Hematopoietic multipotent progenitor cell treated with erythropoietin and hydrocortisone succinate and interleukin-3 and kit ligand, for 17 days (in vitro differentiated cells): ENCODE measurements at regions not wholly inside any gene's neighbourhood (a gene's known extent, or its start where the extent isn't known, plus 50 kb on each side); places are given as distances from the start of the nearest gene placed in this dataset.
"Not testable (repeated sequence)": the region's sequence is repeated elsewhere in the genome, so short reads cannot be mapped to it uniquely, and the experiment has no call there.

ENCODE experiments used
- DNase-seq: peaks from one replicate; pipeline ENCODE4 v3.0.0-alpha.2; 2015; ENCODE audit warnings: low spot score

DNA sequence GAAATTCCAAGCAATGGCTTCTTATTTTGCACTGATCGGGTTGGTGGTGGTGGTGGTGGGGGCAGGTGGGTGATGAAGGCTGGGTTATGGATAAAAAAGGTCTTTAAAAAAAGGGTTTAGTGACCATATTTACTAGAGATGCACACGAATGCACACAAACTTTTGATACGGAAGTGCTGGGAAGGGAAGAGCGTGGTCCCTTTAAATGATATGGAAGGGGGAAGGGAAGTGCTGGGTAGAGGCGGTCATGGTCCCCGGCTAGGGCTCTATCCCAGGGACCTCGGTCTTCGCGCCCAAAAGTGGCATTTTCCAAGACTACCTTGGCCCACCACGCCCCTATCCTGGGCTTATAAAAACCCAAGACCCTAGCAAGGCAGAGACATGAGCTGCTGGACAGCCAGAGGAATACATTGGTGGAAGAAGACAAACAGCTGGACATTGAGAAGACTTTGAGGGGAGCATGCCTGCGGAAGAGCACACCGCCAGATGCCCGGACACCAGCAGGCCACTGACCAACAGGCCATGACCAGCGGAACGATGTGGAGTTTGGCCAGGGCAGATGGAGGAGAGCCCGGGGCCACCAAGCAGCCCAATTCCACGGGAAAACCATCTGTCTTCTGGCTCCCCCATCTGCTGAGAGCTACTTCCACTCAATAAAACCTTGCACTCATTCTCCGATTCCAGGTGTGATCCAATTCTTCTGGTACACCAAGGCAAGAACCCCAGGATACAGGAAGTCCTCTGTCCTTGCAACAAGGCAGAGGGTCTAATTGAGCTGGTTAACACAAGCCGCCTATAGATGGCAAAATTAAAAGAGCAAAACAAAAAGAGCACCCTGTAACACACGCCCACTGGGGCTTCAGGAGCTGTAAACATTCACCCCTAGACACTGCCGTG lies 1720.2 kb downstream of the MRPL39 start:
- DNase-seq = no peak

- no peak for DNase-seq
Observed at GRCh38 chr21:23881783-23882182, 1725.5 kb downstream of the MRPL39 start.

DNA sequence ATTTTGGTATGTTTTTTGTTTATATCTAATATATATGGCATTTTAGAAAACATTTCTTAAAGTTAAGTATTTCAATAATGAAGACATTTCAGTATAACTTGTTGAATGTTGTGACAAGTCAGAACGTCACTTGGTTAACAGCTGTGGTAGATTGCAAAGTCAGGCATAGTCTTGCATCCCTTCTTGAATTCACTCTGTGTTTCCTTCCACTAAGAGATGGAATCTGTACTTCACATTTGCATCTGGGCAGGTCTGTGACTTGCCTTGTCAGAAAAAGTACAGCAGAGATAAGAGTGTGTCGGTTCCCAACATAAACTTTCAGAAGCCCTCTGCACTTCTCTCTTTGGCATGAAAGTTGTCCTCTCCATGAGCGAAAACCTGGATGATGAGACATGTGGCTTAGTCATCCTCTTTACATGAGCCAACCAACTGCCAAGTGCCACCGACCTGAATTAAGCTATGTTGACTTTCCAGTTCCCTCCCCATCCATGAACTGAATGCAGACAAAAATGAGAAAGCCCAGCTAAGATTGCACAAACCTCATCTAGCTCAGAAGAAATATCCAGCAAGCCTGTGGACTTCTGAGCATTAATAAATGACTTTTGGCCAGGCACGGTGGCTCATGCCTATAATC lies 1730.2 kb downstream of the MRPL39 start:
- DNase-seq = no peak

GRCh38 chr21:23874271-23874670 lies 1733.0 kb downstream of the MRPL39 start:
- no peak for DNase-seq

GRCh38 chr21:23861911-23862504 lies 1745.3 kb downstream of the MRPL39 start:
- no peak for DNase-seq

- no peak for DNase-seq
Observed at GRCh38 chr21:23858878-23859277, 1748.4 kb downstream of the MRPL39 start.

GRCh38 chr21:23853796-23854379 lies 1753.4 kb downstream of the MRPL39 start:
- peak; percentile 8 for DNase-seq

DNA sequence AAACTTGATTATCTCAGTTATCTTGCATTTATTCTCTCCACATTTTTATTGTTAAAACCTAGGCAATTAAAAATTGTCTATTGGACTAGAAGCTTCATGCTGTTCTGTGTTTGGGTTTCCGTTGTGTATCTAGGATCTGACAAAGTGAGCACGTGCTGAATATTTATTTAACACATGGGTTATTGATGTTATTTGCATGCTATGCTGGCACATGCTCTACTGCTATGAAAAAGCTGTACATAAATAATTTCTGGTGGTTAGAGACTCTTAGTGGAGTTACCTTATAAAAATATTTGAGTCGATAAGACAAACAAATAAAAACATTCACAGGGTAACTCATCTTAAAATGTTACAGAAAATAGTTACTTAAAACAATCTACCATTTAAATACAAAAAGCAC lies 1769.7 kb downstream of the MRPL39 start:
- DNase-seq = no peak

DNA sequence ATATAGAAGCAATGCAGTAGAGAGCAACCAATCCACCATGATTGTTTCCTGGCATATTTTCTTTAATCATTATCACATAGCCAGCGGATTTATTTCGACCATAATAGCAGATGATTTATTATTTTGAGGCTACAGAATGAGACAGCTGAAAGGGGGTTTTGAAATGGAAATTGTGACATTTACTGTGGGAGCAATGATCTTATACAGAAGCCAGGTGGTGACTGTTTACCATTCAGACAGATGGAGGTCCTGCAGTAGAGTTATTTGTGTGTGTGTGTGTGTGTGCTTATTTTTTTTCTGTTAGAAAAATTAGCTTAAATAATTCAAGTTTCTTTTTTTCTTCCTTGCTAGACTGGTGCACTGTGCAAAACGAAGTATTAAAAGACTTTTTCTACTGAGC lies 1784.5 kb downstream of the MRPL39 start:
- no peak for DNase-seq

DNA sequence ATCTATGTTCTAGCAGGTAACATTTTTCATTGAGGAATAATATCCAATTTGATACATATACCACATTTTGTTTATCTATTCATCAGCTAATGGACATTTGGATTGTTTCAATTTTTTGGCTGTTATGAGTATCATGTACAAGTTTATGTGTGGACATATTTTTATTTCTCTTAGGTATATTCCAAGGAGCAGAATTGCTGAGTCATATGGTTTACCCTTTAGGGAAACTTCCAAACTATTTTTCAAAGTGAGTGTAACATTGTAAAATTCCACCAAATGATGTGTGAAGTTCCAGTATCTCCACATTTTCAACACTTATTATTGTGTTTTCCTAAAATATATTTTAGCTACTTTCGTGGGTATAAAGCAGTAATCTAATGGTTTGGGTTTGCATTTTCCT lies 1789.9 kb downstream of the MRPL39 start:
- no peak for DNase-seq

- no peak for DNase-seq
Observed at GRCh38 chr21:23812485-23812884, 1794.8 kb downstream of the MRPL39 start.

- DNase-seq = no peak
Observed at GRCh38 chr21:23811805-23812204, 1795.5 kb downstream of the MRPL39 start.

- no peak for DNase-seq
Observed at GRCh38 chr21:23809573-23809972, 1797.7 kb downstream of the MRPL39 start.

- DNase-seq = not testable (repeated sequence)
Observed at GRCh38 chr21:23806966-23807548, 1800.2 kb downstream of the MRPL39 start.

GRCh38 chr21:23804866-23805265 lies 1802.4 kb downstream of the MRPL39 start:
- DNase-seq = no peak

- DNase-seq = no peak
Observed at GRCh38 chr21:23801292-23801691, 1806.0 kb downstream of the MRPL39 start.

DNA sequence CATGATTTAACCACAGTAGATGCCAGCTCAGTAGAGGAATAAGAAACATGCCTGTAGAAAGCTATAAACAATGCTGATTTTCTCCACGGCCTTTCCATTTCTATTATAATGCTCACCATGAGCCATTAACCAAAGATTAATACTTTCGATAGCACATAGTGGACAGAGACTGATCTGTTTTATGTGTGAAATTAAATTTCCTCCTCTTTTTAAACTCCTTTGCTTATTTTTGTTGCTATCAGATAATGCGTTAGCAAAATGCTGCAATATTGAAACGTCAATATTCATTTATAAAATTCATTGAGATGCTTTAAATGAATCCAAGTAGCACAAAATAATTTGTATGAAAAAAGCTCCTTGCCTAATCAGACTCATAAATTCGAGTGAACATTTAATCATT lies 1807.9 kb downstream of the MRPL39 start:
- DNase-seq = no peak

DNA sequence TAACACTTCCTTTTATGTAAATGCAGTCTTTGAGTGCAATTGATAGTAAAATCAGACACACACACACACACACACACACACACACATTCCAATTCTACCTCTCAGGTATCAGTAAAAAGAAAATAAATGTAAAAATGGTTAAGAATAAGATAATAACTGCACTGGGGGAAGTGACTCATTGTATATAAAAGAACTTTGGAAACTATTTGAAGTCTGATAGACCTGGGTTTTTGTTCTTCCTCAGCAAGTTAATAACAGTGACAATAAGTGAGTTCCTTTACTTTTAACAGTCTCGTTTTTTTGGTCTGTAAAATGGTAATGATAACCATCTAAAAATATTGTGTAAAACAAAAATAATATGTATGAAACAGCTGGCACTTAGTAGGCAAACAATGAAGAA lies 1815.0 kb downstream of the MRPL39 start:
- no peak for DNase-seq

GRCh38 chr21:23789864-23790263 lies 1817.4 kb downstream of the MRPL39 start:
- no peak for DNase-seq

DNA sequence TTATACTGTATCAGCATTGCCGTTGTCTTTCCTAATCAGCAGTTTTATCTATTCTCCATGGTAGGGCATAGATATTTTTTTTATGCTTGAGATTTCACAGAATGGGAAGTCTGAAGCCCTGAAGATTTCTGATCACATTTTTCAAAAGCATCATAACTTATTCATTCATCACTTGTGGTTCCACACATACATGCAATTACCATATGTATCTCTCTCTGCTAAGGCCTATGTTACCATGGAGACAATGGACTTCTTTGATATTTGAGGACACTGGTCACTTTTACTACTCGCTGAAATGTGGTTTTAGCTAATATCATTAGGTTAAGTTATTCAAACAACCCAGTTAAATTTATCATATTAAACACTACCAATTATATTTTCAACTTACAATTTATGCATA lies 1827.0 kb downstream of the MRPL39 start:
- DNase-seq = no peak

DNA sequence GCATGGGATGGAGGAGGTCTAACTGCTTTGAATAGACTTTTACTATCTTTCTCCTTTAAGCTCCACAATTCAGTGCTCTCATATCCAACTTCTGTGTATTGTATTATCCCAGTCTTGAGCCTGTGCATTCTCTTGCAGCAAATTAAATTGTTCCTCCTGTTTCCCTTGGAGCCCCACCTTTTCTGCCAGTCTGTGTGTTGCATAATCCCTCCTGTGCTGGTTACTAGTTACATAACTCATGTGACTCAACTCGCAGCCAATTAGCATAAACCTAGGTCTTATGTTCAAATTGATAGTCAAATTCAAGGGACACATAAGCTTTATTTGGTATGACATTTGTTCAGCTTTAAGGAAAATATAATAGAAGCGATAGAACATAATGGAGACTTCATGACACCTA lies 1863.5 kb downstream of the MRPL39 start:
- no peak for DNase-seq

GRCh38 chr21:23740463-23740862 lies 1866.8 kb downstream of the MRPL39 start:
- DNase-seq = no peak
